Breast epithelium (tissue), 3 donors: ENCODE measurements at regions not wholly inside any gene's neighbourhood (a gene's known extent, or its start where the extent isn't known, plus 50 kb on each side); places are given as distances from the start of the nearest gene placed in this dataset.

Experiments
- CTCF ChIP-seq, 3 donors: fragments of 450-650 bp; IDR thresholded peaks; one replicate each; pipeline ENCODE4 v1.5.1; 2016 to 2017; ENCODE audit warnings: antibody characterized with exemption in 3 of 3, mild to moderate bottlenecking in 3 of 3, moderate library complexity in 3 of 3
- POLR2A ChIP-seq: fragments of 450-650 bp; IDR thresholded peaks from one replicate; pipeline ENCODE4 v1.6.1; 2016; ENCODE audit warnings: antibody characterized with exemption, mild to moderate bottlenecking, moderate library complexity
- POLR2AphosphoS5 ChIP-seq, 3 donors: sonication (generic); formaldehyde crosslinking; IDR thresholded peaks; one replicate each; pipeline ENCODE4 v1.6.1; 2017; ENCODE audit warnings: antibody characterized with exemption in 3 of 3

DNA sequence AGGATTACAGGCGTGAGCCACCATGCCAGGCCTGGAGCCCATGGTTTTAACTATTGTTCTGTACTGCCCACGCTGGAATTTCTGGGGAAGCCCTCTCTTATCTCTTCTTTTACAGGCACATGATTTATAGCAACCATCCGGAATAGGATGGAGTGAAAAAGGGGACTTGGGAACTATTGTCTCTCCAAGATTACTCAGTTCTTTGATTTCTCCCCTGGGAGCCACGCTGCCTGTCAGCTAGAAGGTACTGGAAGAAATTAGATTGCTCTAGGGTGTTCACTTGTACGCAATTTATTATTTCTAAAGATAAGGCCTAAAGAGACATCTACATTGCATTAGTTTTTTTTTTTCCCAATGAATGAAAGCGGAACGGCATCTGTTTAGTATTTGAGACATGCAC lies 65.6 kb upstream of the PTPRJ start:
- TF ChIP-seq POLR2AphosphoS5 (IDR thresholded peaks at IDR 0.05) (no peak), POLR2A (no peak), CTCF (IDR thresholded peaks at IDR 0.05) (no peak)
